HCT116 (cell line): ENCODE measurements at regions not wholly inside any gene's neighbourhood (a gene's known extent, or its start where the extent isn't known, plus 50 kb on each side); places are given as distances from the start of the nearest gene placed in this dataset.

Source experiments
- ATAC-seq: fragments of 200-7000 bp; cut with Tn5 transposase; 2 replicates; pipeline ENCODE4 v1.9.1; 2020; ENCODE audit warnings: mild to moderate bottlenecking, moderate library complexity
- BruUV-seq: library from RNA; stranded (reverse); fragments of 400-500 nt; replicated peaks from 2 replicates; lab custom pipeline; 2021; lab: Mats Ljungman, UMichigan
- CTCF ChIA-PET: fragments of 300-600 bp; sonication (Branson Sonifier 250); formaldehyde crosslinking; loops from one replicate; lab custom pipeline; 2021; ENCODE audit warnings: antibody characterized with exemption; lab: Charles Lee
- POLR2A ChIA-PET: fragments of 300-600, 350-600 bp; sonication (Branson Sonifier 250); formaldehyde crosslinking; loops from one replicate; lab custom pipeline; 2021; ENCODE audit warnings: antibody characterized with exemption; lab: Charles Lee
- RAD21 ChIA-PET, 2 experiments: fragments of 300-600 bp; sonication (Branson Sonifier 250); formaldehyde crosslinking; loops; one replicate each; lab custom pipeline; 2023; ENCODE audit warnings: low total read pairs in 2 of 2; ENCODE audit not compliant: uncharacterized antibody in 2 of 2, unreplicated experiment in 2 of 2, low non-redundant PET in 1 of 2; lab: Charles Lee
- DNase-seq: peaks from one replicate; pipeline ENCODE4 v3.0.0-alpha.2; 2010; ENCODE audit warnings: low read depth, low spot score
- H2AFZ ChIP-seq: fragments of 200-600 bp; shearing (Covaris generic), sonication (generic); 2 replicates; pipeline ENCODE4 v1.6.1; 2017; ENCODE audit warnings: low read depth, mixed run types, mixed read lengths, antibody characterized with exemption, low read length; ENCODE audit not compliant: poor library complexity, severe bottlenecking
- H3K27ac ChIP-seq: 2 replicates; pipeline ENCODE4 v1.5.1; 2012; ENCODE audit warnings: low read depth, low read length
- H3K27me3 ChIP-seq: fragments of 200-600 bp; sonication (generic); 2 replicates; pipeline ENCODE4 v1.6.1; 2016; ENCODE audit warnings: mixed run types, low read length, mixed read lengths; ENCODE audit not compliant: insufficient read depth
- H3K36me3 ChIP-seq, 2 experiments: fragments of 200-500 bp in 1 of 2; fragments of 200-600 bp in 1 of 2; sonication (Bioruptor generic) in 1 of 2; sonication (generic) in 1 of 2; 2 replicates each; pipeline versions ENCODE4 v1.5.1 to v1.6.1; 2014 to 2016; ENCODE audit warnings: low read length in 2 of 2, inconsistent platforms in 1 of 2, mixed read lengths in 1 of 2, mixed run types in 1 of 2; ENCODE audit not compliant: insufficient read depth in 2 of 2, control insufficient read depth in 1 of 2
- H3K4me1 ChIP-seq, 2 experiments: fragments of 200-600 bp in 1 of 2; sonication (generic) in 1 of 2; 2 replicates each; pipeline versions ENCODE4 v1.5.1 to v1.6.1; 2012 to 2017; ENCODE audit warnings: low read length in 2 of 2, inconsistent platforms in 1 of 2, mild to moderate bottlenecking in 1 of 2, mixed read lengths in 1 of 2, mixed run types in 1 of 2, moderate library complexity in 1 of 2; ENCODE audit not compliant: insufficient read depth in 2 of 2, control insufficient read depth in 1 of 2
- H3K4me2 ChIP-seq: fragments of 200-600 bp; sonication (generic); 2 replicates; pipeline ENCODE4 v1.6.1; 2017; ENCODE audit warnings: mixed run types, low read length, mixed read lengths
- H3K4me3 ChIP-seq, 2 experiments: fragments of 200-600 bp in 1 of 2; sonication (generic) in 1 of 2; replicated peaks in 1 of 2; 2 replicates each; pipeline ENCODE4 v1.5.1; 2011 to 2016; ENCODE audit warnings: low read length in 2 of 2, control low read depth in 1 of 2, low read depth in 1 of 2, mild to moderate bottlenecking in 1 of 2, mixed read lengths in 1 of 2, mixed run types in 1 of 2
- H3K79me2 ChIP-seq: fragments of 200-600 bp; sonication (generic); 2 replicates; pipeline ENCODE4 v1.6.1; 2017; ENCODE audit warnings: mild to moderate bottlenecking, mixed run types, low read length, moderate library complexity, mixed read lengths; ENCODE audit not compliant: insufficient read depth
- H3K9ac ChIP-seq: fragments of 200-600 bp; sonication (generic); 2 replicates; pipeline ENCODE4 v1.6.1; 2016; ENCODE audit warnings: low read length, mixed read lengths
- H3K9me2 ChIP-seq: fragments of 200-600 bp; sonication (generic), shearing (Covaris generic); 2 replicates; pipeline ENCODE4 v1.6.1; 2017; ENCODE audit warnings: mixed run types, mild to moderate bottlenecking, moderate library complexity; ENCODE audit not compliant: insufficient read depth
- H3K9me3 ChIP-seq, 2 experiments: fragments of 200-500 bp in 1 of 2; fragments of 200-600 bp in 1 of 2; sonication (Bioruptor generic) in 1 of 2; sonication (generic) in 1 of 2; 2 replicates each; pipeline ENCODE4 v1.6.1; 2014 to 2017; ENCODE audit warnings: low read length in 2 of 2, mixed read lengths in 2 of 2, inconsistent platforms in 1 of 2, low read depth in 1 of 2, mild to moderate bottlenecking in 1 of 2, mixed run types in 1 of 2, moderate library complexity in 1 of 2; ENCODE audit not compliant: control insufficient read depth in 1 of 2, insufficient read depth in 1 of 2
- H4K20me1 ChIP-seq: fragments of 200-600 bp; sonication (generic), shearing (Covaris generic); 2 replicates; pipeline ENCODE4 v1.6.1; 2017; ENCODE audit warnings: mixed run types, mild to moderate bottlenecking, moderate library complexity; ENCODE audit not compliant: insufficient read depth
- CBX3 ChIP-seq: IDR thresholded peaks from 2 replicates; pipeline ENCODE4 v1.6.1; 2012; ENCODE audit warnings: low read depth
- CEBPB ChIP-seq: IDR thresholded peaks from 2 replicates; pipeline ENCODE4 v1.6.1; 2012; ENCODE audit warnings: low read depth
- EGR1 ChIP-seq: IDR thresholded peaks from 2 replicates; pipeline ENCODE4 v1.6.1; 2012; ENCODE audit warnings: low read depth
- EZH2phosphoT487 ChIP-seq: fragments of 200-600 bp; IDR thresholded peaks from 2 replicates; pipeline ENCODE4 v1.6.1; 2018; ENCODE audit warnings: antibody characterized with exemption, borderline replicate concordance
- POLR2A ChIP-seq: IDR thresholded peaks from 2 replicates; pipeline ENCODE4 v1.7.0; 2011; ENCODE audit warnings: borderline replicate concordance; ENCODE audit not compliant: insufficient read depth, insufficient read length; ENCODE audit errors: extremely low read depth
- POLR2AphosphoS5 ChIP-seq: IDR thresholded peaks from 2 replicates; pipeline ENCODE4 v1.6.1; 2011; ENCODE audit warnings: mild to moderate bottlenecking, low read depth, low read length, moderate library complexity
- RAD21 ChIP-seq: IDR thresholded peaks from 2 replicates; pipeline ENCODE4 v1.6.1; 2012; ENCODE audit warnings: low read depth, mild to moderate bottlenecking
- SRF ChIP-seq: IDR thresholded peaks from 2 replicates; pipeline ENCODE4 v1.6.1; 2012; ENCODE audit warnings: low read depth
- ZFX ChIP-seq: fragments of 450-650 bp; IDR thresholded peaks from 2 replicates; pipeline ENCODE4 v1.6.1; 2017
- intact Hi-C: fragments of 100-400 bp; cut with micrococcal nuclease; formaldehyde crosslinking; loops from 2 replicates; pipeline ENCODE4 v1.10.0; 2022
- TF ChIP-seq, protein P1 (sequence below): IDR thresholded peaks from 2 replicates; pipeline ENCODE4 v1.6.1; 2012; ENCODE audit warnings: low read depth
- TF ChIP-seq, protein P2 (sequence below): IDR thresholded peaks from 2 replicates; pipeline ENCODE4 v1.6.1; 2012

- ChIA-PET RAD21 (no interaction called here), POLR2A (no interaction called here), CTCF (no interaction called here)
- no peak for TF ChIP-seq EZH2phosphoT487
- TF ChIP-seq, protein P1, sequence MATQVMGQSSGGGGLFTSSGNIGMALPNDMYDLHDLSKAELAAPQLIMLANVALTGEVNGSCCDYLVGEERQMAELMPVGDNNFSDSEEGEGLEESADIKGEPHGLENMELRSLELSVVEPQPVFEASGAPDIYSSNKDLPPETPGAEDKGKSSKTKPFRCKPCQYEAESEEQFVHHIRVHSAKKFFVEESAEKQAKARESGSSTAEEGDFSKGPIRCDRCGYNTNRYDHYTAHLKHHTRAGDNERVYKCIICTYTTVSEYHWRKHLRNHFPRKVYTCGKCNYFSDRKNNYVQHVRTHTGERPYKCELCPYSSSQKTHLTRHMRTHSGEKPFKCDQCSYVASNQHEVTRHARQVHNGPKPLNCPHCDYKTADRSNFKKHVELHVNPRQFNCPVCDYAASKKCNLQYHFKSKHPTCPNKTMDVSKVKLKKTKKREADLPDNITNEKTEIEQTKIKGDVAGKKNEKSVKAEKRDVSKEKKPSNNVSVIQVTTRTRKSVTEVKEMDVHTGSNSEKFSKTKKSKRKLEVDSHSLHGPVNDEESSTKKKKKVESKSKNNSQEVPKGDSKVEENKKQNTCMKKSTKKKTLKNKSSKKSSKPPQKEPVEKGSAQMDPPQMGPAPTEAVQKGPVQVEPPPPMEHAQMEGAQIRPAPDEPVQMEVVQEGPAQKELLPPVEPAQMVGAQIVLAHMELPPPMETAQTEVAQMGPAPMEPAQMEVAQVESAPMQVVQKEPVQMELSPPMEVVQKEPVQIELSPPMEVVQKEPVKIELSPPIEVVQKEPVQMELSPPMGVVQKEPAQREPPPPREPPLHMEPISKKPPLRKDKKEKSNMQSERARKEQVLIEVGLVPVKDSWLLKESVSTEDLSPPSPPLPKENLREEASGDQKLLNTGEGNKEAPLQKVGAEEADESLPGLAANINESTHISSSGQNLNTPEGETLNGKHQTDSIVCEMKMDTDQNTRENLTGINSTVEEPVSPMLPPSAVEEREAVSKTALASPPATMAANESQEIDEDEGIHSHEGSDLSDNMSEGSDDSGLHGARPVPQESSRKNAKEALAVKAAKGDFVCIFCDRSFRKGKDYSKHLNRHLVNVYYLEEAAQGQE = no peak
- no peak for TF ChIP-seq SRF
- TF ChIP-seq, protein P2, sequence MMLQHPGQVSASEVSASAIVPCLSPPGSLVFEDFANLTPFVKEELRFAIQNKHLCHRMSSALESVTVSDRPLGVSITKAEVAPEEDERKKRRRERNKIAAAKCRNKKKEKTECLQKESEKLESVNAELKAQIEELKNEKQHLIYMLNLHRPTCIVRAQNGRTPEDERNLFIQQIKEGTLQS = no peak
- TF ChIP-seq CEBPB = no peak
- no peak for TF ChIP-seq CBX3
- TF ChIP-seq POLR2A = no peak
- no peak for TF ChIP-seq POLR2AphosphoS5
- no peak for TF ChIP-seq RAD21
- no peak for TF ChIP-seq ZFX
- TF ChIP-seq EGR1 = no peak
- ATAC-seq (no peak), DNase-seq (no peak)
- H3K4me1 ChIP-seq = no peaks in the 10 kb centered on the region
- no peak overlapping the region for H2AFZ ChIP-seq
- H3K9me3 ChIP-seq = no peaks in the 10 kb centered on the region
- H3K4me3 ChIP-seq = no peak overlapping the region
- no peaks in the 10 kb centered on the region for H3K9me2 ChIP-seq
- no peak overlapping the region for H3K9ac ChIP-seq
- H3K4me2 ChIP-seq = no peak overlapping the region
- no peaks in the 10 kb centered on the region for H4K20me1 ChIP-seq
- H3K79me2 ChIP-seq = no peaks in the 10 kb centered on the region
- H3K27ac ChIP-seq = no peak overlapping the region
- intact Hi-C loops = no loop called here
- no peaks in the 10 kb centered on the region for H3K27me3 ChIP-seq
- no peaks in the 10 kb centered on the region for H3K36me3 ChIP-seq
- no TSS peak for BruUV-seq
Observed at GRCh38 chr2:13110825-13111224, 394.1 kb downstream of the TRIB2 start.
